Parathyroid adenoma (tissue), 2 donors: ENCODE measurements at regions not wholly inside any gene's neighbourhood (a gene's known extent, or its start where the extent isn't known, plus 50 kb on each side); places are given as distances from the start of the nearest gene placed in this dataset.

Experiments
- H2AFZ ChIP-seq: fragments of 300-600 bp; sonication (generic); one replicate; pipeline ENCODE4 v1.7.0; 2017; ENCODE audit warnings: antibody characterized with exemption, mild to moderate bottlenecking
- H3K27ac ChIP-seq: fragments of 300-600 bp; sonication (generic); one replicate; pipeline ENCODE4 v1.7.0; 2017
- H3K27me3 ChIP-seq: fragments of 300-600 bp; sonication (generic); one replicate; pipeline ENCODE4 v1.7.0; 2017; ENCODE audit warnings: low read length; ENCODE audit not compliant: control insufficient read depth, insufficient read depth
- H3K36me3 ChIP-seq: fragments of 300-600 bp; sonication (generic); one replicate; pipeline ENCODE4 v1.7.0; 2017; ENCODE audit warnings: low read length; ENCODE audit not compliant: control insufficient read depth, insufficient read depth
- H3K4me1 ChIP-seq: fragments of 300-600 bp; sonication (generic); one replicate; pipeline ENCODE4 v1.7.0; 2017; ENCODE audit warnings: control low read depth
- H3K4me2 ChIP-seq: fragments of 300-600 bp; sonication (generic); one replicate; pipeline ENCODE4 v1.7.0; 2017; ENCODE audit warnings: low read length
- H3K4me3 ChIP-seq: fragments of 300-600 bp; sonication (generic); one replicate; pipeline ENCODE4 v1.7.0; 2017; ENCODE audit warnings: low read depth, low read length
- H3K79me2 ChIP-seq: fragments of 300-600 bp; sonication (generic); one replicate; pipeline ENCODE4 v1.7.0; 2017; ENCODE audit warnings: control low read depth
- H3K9ac ChIP-seq: fragments of 300-600 bp; sonication (generic); one replicate; pipeline ENCODE4 v1.7.0; 2017; ENCODE audit warnings: mild to moderate bottlenecking
- H3K9me3 ChIP-seq: fragments of 300-600 bp; sonication (generic); one replicate; pipeline ENCODE4 v1.7.0; 2017; ENCODE audit warnings: low read length; ENCODE audit not compliant: control insufficient read depth
- TF ChIP-seq, protein P1 (sequence below): fragments of 300-600 bp; sonication (generic); IDR thresholded peaks from one replicate; pipeline ENCODE4 v1.7.0; 2017; ENCODE audit warnings: antibody characterized with exemption, mild to moderate bottlenecking
- donor health status: primary hyperparathyroidism.

DNA sequence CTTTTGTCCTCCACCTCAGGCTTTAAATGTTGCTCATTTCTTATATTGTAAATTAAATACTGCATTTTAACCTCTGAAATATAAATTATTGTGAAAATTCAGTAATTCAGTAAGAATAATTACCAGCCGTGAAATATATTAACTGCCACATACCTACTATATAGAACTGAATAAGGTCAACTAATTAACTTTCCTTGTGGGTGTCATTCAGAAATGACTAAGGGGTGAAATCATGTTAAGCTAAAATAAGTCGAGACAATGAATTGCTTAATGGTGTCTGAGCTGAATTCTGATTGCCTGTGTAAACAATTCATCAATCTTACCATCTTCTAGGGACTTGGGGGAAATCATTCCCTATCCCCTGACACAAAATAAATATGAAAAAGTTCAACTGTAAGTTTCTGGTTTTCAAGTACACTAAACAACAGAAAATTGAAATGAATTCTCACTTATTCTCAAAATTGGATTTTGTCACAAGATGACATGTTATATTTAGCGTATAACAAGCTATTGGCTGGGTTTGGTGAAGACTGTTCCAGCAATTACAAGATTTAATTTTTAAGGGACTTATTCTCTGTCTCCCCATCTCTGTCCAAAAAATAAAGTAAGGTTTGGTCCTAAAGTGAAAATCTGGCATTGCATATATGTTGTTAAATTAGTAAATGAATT lies 255.1 kb downstream of the METTL4 start:
- no peaks in the 10 kb centered on the region for H3K27me3 ChIP-seq
- H3K4me2 ChIP-seq = no peak overlapping the region
- H3K27ac ChIP-seq = no peak overlapping the region
- H3K79me2 ChIP-seq = no peaks in the 10 kb centered on the region
- H2AFZ ChIP-seq = no peak overlapping the region
- TF ChIP-seq, protein P1, sequence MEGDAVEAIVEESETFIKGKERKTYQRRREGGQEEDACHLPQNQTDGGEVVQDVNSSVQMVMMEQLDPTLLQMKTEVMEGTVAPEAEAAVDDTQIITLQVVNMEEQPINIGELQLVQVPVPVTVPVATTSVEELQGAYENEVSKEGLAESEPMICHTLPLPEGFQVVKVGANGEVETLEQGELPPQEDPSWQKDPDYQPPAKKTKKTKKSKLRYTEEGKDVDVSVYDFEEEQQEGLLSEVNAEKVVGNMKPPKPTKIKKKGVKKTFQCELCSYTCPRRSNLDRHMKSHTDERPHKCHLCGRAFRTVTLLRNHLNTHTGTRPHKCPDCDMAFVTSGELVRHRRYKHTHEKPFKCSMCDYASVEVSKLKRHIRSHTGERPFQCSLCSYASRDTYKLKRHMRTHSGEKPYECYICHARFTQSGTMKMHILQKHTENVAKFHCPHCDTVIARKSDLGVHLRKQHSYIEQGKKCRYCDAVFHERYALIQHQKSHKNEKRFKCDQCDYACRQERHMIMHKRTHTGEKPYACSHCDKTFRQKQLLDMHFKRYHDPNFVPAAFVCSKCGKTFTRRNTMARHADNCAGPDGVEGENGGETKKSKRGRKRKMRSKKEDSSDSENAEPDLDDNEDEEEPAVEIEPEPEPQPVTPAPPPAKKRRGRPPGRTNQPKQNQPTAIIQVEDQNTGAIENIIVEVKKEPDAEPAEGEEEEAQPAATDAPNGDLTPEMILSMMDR = no peak
- H3K9me3 ChIP-seq = no peaks in the 10 kb centered on the region
- no peaks in the 10 kb centered on the region for H3K36me3 ChIP-seq
- no peak overlapping the region for H3K9ac ChIP-seq
- no peak overlapping the region for H3K4me3 ChIP-seq
- no peaks in the 10 kb centered on the region for H3K4me1 ChIP-seq

DNA sequence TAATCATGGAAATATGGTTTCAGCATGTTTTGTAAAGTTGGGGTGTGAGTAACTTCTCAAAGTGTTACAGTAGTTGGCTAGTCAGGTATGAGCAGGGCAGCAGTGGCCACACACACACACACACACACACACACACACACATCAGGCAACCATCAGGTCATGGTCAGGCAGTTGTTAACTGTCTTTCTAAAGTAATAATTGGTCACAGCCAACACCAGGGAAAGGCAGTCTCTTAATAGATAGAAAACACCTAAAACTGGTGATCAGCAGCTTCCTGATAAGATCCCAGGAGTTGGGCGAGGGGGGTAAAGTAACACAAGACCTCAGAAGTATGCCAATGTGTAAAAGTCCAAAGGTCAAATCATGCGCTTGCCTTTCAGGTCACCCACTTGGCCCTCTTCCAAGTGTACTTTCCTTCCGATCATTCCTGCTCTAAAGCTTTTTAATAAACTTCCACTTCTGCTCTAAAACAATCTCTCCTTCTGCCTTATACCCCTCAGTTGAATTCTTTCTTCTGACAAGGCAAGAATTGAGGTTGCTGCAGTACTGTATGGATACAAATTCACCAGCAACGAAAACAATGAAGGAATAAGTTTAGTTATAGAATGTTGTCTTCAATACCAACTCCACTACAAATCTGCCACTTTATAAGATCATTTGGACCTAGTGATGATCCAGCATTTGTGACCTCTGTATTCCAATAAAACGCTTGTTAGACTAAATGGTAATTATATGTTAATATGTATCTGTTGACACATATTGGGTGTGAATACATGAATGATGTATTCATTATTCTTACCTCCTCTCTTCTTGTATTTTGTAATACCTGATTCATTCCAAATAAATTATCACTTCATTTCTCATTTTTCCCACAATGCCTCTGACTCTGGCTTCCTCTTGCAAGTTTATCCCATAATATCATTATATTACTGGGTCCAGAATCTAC lies 254.3 kb downstream of the METTL4 start:
- Histone ChIP-seq H3K4me3 (no peak overlapping the region), H3K36me3 (no peaks in the 10 kb centered on the region), H3K9ac (no peak overlapping the region), H3K79me2 (no peaks in the 10 kb centered on the region), H3K4me1 (no peaks in the 10 kb centered on the region), H3K4me2 (no peak overlapping the region), H3K27me3 (no peaks in the 10 kb centered on the region), H3K9me3 (no peaks in the 10 kb centered on the region), H2AFZ (no peak overlapping the region), H3K27ac (no peak overlapping the region)
- TF ChIP-seq, protein P1 = no peak

- Histone ChIP-seq H3K4me2 (no peak overlapping the region), H3K36me3 (no peaks in the 10 kb centered on the region), H3K27ac (no peak overlapping the region), H3K4me1 (no peaks in the 10 kb centered on the region), H3K9me3 (no peaks in the 10 kb centered on the region), H3K79me2 (no peaks in the 10 kb centered on the region), H3K4me3 (no peak overlapping the region), H3K27me3 (no peaks in the 10 kb centered on the region), H3K9ac (no peak overlapping the region), H2AFZ (no peak overlapping the region)
- TF ChIP-seq, protein P1 = no peak
Measured at GRCh38 chr18:2324459-2324858, 246.8 kb downstream of the METTL4 start.

DNA sequence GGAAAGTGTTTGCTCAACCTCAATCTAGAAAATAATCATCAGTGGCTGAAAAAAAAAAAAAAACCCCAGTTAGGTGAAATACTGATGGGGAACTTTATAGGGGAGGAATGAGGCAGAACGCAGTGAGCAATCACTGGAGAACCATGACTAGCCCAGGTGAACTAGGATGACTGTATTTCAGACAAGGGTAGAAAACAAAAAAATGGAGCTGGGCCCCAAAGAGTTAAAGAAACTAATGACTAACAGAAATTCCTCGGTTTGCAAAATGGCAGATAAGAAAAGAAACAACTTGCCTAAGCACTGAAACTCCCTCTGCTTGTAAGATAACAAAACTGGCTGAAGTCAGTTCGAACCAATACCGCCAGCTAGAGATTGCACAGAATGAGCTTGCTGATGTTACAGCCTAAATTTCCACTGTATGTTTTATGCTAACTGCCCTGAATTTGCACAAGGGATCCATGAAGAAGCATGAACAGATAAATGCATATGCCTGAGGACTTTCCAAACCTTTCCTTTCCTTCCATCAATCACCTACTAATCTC lies 245.9 kb downstream of the METTL4 start:
- TF ChIP-seq, protein P1 = no peak
- Histone ChIP-seq H3K4me1 (no peaks in the 10 kb centered on the region), H3K27ac (no peak overlapping the region), H3K9ac (no peak overlapping the region), H3K36me3 (no peaks in the 10 kb centered on the region), H2AFZ (no peak overlapping the region), H3K27me3 (no peaks in the 10 kb centered on the region), H3K79me2 (no peaks in the 10 kb centered on the region), H3K9me3 (no peaks in the 10 kb centered on the region), H3K4me2 (no peak overlapping the region), H3K4me3 (no peak overlapping the region)
